GM18867 (cell line): ENCODE measurements at regions not wholly inside any gene's neighbourhood (a gene's known extent, or its start where the extent isn't known, plus 50 kb on each side); places are given as distances from the start of the nearest gene placed in this dataset.

Source experiments
- ATAC-seq: cut with Tn5 transposase; IDR thresholded peaks from one replicate; pipeline ENCODE4 v1.9.1; 2021; ENCODE audit warnings: mild to moderate bottlenecking, moderate library complexity; ENCODE audit not compliant: unreplicated experiment

DNA sequence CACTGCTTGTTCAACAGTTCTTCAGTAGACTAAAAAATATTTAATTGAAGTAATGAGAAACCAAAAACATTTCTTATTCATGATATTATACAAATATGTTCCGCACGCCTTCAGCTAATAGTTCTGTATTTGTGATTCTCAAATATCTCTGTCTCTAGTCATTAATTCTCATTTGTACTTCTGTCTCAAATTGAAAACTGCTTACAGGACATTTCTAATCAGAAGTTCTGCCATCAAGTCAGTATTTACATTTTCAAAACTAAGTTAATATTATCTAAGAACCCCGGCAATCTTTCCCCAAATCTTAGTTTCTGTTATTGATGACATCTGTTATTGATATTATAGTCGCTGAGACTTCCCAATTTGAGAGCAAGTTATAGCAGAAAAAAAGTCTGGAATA, 78.6 kb upstream of the PGRMC2 start:
- ATAC-seq = no peak

DNA sequence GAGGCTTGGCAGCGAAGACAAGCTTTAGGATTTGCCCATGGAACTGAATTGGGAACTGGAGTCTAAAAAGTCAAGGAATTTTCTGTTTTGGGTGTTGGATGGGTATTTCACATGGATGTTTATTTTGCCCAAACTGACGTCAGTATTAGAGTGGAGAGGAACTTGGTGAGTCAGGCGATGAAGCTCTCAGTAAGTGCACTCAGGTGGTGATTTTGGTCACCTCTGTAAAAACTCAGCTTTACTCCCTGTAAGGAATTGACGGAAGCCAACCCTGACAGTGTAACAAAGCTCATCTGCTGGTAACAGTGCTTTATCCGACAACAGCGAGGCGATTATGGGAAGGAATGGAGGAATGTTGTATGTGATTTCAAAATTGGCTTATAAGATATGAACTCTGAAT, 77.0 kb upstream of the PGRMC2 start:
- no peak for ATAC-seq

DNA sequence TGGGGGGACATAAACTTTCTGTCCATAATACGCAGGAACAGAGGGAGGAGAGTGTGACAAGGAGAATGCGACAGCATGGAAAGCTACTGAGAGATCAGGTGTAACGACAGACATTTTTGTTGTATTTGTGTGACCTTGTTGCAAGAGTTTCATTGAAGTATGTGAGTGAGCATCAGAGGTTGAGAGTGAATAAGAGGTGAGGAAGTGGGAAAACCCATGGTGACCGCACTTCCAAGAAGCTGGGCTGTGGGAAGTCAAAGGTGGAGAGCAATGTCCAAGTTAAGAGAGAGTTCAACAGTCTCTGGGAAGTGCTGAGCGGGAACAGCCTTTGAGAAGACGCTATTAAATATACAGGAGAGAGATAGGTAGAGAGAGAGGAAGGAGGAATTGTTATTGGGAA, 76.4 kb upstream of the PGRMC2 start:
- ATAC-seq = no peak

DNA sequence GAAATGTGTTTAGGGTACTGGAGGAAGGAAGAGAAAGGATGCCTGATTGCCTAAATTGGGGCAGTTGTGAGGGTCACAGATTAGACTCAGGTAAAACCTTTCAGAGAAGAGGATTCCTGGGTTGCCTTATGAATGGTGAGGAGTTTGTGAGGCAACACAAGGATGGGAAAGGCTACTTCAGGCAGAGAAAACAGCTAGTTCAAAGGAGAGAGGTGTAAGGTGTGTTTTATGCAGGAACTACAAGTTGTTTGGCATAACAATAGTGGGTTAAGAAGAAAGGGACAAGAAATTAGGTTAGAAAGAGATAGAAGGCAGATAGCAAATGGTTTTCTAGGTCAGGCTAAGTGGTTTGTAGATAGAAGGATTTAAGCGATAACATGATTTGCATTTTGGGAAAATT, 75.1 kb upstream of the PGRMC2 start:
- no peak for ATAC-seq

DNA sequence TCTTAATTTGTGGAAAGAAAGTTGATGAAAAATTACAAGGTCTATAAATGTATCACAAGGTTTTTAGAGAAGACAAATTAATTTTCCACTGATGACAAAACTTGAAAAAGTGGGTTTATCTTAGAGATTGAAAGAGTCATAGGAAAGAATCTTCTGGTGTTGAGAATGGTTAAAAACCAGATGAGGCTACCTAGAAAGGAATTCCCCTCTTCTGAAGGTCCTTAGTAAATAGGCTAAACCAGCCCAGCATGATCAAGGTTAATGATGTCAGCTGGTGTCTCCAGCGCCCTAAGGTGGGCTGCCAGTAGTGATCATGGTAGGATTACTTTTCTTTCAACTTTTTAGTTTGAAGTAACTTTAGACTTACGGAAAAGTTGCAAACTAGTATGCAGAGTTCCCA, 71.8 kb upstream of the PGRMC2 start:
- no peak for ATAC-seq

DNA sequence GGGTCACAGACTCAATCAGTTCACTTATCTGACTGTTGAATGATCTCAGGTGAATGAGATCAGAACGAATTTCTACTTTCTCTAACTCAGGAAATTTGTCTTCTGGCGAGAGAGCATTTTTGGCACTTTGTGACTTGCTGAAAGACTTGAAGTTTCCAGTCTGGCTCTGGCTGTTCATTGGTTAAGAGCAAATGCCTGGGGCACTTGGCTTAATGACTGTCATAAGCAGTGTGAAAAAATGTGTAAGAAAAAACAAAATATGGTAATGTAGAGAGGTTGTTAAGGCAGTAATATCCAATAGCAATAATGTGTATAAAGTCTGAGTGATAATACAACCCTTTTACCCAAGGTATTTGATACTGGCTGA, 71.3 kb upstream of the PGRMC2 start:
- no peak for ATAC-seq

DNA sequence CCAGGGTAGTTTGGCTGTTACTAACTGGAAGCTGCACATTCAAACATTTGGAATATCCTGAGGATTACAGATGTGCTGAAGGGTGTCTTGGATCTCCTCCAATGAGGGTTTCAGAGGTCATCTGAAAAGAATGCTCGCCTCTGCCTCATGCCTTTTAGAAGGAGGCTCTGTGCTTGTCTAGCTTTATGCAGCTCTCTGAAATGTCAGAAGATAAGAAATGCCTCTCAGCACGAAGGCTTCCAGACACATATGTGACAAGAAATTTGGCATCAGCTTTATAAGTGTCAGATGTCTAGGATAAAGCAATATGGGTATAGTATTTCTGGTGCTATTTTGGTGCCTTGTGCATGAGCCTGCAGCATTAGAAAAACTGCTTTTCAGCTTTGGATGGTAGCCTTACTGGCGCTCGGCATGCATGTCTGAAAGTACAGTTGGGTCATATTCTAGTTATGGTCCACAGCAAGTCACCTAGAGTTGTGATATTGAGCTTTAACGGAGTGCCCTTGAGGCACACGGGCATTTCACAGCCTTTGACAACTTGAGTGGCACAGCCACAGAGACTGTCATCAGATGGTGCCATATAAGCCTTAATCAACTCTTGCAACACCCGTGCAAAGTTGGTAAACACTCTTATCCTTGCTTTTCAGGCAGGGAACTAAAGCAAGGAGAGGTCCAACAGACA, 70.8 kb upstream of the PGRMC2 start:
- ATAC-seq = no peak

DNA sequence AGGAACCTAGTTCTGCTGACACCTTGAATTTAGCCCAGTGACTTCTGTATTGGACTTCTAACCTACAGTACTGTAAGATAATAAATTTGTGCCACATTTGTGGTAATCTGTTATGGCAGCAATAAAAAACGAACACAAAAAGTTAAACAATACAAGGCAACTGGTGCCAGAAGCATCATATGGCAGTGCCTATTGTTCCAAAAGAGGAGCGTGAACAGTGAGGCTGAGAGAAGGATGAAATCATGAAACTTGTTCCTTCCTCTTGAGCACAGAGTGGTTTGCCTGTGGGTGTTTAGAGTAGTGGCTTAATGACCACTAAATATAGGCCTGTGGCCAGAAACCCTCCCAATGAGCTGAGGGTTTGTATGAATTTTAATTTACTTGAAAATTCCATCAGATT, 69.7 kb upstream of the PGRMC2 start:
- no peak for ATAC-seq

DNA sequence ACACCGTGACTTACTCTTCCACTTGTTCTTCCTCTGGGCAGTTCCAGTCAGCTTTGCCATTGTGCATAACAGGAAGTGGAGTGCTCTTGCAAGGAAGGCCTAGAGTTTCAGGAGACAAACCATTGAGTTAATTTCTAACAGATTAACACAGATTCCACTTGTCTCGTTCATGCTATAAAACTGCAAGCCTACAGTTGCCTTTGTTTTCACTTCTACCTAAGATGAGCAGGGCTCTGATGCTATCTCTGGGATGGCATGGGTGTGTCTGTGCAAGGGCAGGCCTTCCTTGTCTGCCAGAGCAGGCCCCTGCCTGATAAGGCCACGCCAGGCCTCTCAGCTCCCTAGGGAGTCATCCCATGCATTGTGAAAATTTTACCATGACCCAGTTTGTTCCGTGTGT, 67.7 kb upstream of the PGRMC2 start:
- no peak for ATAC-seq

DNA sequence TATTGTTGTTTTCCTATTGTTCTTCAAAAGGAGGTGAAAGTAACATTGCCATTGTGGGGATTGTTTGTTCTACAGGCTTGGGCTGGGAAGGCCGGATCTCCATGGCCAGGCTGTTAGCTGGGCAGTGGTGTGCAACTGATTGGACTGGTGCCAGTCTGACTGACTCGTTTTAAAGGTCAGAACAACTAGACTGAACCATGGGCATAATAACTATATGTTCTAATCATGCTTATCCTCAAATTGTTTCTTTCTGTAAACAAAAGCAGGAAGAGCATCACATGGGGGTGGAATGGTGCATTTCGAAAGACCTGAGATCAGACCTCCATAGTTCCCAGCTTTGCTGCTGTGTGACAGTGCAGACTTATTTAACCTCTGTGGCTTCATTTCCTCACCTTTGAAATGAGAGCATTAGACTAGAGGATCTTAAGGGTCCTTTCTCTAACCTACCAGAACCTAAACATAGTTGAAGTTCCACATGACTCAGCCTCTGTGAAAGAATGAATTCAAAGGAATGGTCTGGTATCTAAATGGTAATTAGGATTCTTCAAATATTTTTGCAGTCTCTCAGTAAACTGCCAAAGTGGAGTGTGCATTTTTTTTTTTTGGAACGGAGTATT, 66.7 kb upstream of the PGRMC2 start:
- ATAC-seq = no peak

DNA sequence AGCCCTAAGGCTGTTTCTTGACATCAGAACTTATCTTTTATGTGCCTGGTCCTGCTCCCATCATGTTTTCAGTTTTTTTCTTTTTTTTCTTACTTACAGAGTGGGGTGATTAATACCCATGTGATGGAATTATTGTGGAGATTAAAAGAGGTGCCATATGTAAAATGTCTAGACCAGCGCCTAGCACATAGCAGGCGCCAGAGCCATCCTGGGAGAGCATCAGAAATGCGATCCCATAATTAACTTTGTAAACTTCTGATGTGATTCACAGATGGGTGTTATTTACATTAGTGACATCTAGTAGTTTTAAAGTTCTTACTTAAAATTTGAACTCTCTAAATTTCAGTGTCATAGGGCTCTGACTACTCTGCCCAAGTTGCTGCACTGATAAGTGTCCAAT, 66.2 kb upstream of the PGRMC2 start:
- ATAC-seq = no peak

DNA sequence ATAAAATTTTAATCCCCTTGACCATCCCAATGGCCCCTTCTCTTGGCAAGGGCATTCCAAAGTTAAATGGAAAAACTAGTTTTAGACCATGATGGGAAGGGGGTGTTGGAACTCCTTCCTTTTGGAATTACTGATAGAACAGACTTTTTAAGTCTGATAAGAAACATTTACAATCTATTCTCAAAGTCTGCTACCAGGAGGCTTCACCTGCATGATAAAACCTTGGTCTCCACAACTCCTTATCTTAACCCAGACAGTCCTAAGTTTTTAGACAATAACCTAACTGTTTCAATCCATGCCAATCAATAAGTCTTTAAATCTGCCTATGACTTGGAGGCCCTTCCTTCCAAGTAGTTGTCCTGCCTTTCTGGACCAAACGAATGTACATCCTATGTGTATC, 63.9 kb upstream of the PGRMC2 start:
- ATAC-seq = no peak

DNA sequence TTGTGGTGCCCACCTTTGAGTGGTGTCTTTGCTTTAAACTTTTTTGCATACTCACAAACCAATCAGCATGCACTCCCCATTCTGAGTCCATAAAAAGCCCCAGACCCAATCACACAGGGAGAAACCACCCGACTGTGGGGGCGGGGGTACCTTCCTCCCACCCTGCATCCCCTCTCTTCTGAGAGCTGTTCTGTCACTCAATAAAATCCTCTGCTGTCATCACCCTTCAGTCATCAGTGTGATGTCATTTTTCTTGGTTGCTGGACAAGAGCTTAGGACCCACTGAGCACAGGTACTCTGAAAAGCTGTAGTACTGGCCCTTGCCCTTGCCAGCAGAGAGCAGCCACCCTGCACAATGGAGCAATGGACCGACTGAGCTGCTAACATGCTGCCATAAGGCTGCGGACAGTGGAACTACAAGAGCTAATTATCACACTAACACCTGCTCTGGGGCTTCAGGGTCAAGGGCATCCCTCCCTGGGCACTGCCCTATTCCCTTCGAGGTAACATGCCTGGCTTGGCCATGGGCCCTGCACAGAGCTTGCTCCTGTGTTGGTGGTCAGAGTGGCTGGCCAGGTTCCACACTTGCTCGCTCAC, 62.9 kb upstream of the PGRMC2 start:
- ATAC-seq = no peak

DNA sequence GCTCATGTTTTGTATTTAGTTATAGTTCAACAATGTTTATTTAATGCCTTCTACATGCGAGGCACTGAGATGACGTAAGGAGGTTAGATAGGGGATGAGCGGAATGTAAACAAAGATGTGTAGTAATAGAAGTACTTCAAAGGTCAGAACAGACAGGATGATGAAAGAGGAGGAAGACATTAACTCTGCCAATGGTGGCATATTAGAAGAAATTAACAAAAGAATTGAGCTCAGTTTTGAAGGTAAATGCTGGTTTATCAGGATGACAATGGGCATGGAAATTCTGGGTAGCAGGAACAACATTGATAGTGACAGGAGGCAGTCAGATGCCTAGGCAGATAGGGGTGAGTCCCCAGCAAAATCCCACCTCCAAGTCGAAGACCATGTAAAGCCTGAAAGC, 62.3 kb upstream of the PGRMC2 start:
- no peak for ATAC-seq

DNA sequence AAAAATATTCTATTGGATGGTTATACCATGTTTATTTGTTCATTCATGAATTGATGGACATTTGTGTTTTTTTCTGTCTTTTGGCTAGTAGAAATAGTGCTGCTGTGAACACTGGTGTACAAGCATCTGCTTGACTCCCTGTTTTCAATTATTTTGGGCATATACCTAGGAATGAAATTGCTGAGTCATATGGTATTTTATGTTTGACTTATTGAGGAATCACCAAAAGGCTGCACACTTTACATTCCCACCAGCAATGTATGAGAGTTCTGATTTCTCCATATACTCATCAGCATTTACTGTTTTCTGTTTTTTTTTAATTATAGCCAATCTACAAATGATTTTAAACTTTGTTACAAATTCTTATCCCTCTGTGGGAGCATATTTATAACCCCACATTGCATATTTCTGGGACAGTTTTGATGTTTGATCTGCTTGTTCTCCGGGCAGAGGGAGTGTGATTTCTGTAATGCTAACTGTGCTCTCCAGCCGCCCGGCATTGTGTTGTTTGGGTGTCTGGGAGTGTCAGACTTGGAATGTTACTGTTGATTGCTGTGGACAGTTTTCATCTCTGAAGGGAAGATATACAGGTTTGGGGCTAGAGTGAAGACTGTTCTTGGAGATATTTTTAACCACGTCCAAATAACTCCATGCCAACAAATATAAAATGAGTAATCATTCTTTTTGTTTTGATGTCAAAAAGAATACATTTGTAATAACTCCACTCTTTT, 60.5 kb upstream of the PGRMC2 start:
- ATAC-seq = no peak

DNA sequence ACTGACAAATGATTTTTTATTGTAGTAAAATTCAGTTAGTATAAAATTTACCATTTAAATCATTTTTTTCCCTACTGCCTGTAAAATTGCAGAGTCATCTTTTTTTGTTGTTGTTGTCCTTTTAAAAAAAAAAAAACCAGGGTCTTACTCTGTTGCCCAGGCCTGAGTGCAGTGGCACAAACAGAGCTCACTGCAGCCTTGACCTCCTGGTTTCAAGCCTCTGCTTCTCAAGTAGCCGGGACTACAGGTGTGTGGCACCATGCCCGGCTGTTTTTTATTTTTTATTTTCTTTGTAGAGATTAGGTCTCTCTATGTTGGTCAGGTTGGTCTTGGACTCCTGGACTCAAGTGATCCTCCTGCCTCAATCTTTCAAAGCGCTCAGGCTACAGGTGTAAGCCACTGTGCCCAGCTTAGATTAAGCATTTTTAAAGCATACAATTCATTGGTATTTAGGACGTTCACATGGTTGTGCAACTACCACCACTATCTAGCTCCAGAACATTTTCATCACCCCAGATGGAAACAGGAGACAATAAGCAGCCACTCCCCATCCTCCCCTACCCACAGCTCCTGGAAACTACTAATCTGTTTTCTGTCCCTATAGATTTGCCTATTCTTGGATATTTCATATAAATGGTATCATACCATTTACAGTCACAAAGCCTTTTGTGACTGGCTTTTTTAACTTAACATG, 59.7 kb upstream of the PGRMC2 start:
- ATAC-seq = no peak

DNA sequence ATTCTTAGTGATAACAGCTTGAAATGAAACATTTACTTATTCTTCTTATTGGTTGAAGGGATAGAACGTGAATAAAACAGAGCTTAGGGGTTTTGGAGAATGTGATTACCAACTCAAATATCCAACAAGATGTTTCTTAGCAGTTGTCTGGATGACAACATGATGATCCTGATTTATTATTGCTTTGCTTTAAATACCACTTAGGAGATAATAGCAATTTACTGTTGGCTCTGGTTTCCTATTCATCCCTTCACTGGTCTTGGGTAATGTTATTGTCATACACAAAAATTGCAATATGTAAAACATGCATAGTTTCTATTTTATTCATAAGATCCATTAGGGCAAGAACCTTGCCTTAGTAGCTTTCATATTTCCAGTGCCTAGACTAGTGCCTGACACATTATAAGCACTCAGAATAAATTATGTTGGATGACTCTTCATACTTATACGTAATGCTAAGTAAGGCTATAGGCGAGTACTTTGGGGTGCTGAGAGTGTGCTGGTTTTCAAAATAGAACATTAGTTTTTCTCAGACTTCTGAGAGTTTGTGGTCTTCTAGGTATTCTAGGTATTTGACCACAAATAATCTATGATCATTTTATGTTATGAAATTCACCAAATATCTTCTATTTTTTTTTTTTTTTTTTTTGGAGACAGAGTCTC, 58.6 kb upstream of the PGRMC2 start:
- ATAC-seq = no peak

DNA sequence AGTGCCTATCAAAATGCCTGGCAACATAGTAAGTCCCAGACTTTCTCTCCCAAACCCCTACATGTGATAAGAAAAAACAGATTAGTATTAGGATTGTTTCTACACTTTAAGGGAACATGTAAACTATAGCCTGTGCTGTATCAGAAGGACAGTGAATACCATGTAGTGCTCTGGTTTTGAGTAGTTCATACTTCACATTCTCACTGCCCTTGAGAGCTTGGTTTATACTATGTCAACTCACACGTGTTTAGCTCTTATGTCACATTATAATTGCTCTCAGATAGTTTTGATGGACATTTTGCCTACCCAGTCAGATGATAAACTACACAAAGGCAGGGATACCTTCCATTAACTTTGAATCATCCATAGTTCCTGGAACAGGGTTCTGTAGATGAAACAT, 58.0 kb upstream of the PGRMC2 start:
- no peak for ATAC-seq

DNA sequence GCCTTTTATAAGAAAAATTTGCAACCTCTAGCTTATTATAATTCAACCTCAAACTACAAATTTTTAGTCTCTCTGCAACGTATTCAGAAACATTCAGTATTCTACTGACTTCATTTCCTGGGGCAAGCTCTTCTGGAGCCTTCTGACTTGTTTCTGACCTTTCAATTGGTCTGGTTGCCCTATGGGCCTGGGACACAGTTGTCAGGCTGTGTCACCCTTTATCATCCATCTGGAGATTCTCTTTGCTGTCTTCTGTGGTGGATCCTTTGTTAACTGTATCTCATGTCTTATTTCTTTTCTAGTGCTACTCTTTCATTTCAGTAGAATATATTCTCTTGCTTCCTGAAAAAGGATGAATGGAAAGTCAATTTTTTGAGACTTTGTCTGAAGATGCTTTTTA, 55.1 kb upstream of the PGRMC2 start:
- no peak for ATAC-seq

DNA sequence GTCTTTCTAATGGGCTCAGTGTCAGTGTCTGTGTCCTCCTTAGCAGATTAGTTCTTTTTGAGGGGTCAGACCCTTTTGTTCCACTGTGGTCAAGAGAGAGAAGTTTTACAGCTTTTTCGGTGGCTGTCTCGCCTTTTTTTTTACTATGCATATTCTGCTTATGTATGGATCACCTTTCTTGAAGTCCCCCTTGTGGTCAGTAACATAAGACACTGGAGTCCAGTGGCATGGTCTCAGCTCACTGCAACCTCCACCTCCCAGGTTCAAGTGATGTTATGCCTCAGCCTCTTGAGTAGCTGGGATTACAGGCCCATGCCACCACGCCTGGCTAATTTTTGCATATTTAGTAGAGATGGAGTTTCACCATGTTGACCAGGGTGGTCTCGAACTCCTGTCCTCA, 54.0 kb upstream of the PGRMC2 start:
- ATAC-seq = no peak
